ENCODE measurements at regions not wholly inside any gene's neighbourhood (a gene's known extent, or its start where the extent isn't known, plus 50 kb on each side); places are given as distances from the start of the nearest gene placed in this dataset.
"Not testable (repeated sequence)": the region's sequence is repeated elsewhere in the genome, so short reads cannot be mapped to it uniquely, and the experiment has no call there.

GRCh38 chr9:81037889-81038288, 651.5 kb downstream of the TLE1 start:
- in situ Hi-C loops (cut with MboI; ENCODE audit: low sequenced_read_pairs) = no loop called here

DNA sequence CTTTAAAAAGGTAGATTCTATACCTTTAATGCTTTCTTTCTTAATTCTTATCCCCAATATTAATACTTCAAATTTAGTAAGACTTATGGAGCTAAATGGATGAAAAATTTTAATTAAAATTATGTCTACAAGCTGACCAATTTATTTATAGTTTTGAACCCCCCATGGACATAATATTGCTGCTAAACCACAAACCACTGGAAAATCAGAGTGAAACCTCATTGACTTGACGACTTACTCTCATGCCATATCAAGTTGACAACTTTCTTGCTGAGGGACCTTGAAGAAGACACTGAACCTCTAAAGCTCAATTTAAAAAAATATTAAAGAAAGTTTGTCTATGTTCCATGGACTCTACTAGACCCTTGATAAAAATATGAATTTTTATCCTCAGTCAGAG, 653.7 kb downstream of the TLE1 start:
- in situ Hi-C loops (cut with MboI; ENCODE audit: low sequenced_read_pairs) = no loop called here

DNA sequence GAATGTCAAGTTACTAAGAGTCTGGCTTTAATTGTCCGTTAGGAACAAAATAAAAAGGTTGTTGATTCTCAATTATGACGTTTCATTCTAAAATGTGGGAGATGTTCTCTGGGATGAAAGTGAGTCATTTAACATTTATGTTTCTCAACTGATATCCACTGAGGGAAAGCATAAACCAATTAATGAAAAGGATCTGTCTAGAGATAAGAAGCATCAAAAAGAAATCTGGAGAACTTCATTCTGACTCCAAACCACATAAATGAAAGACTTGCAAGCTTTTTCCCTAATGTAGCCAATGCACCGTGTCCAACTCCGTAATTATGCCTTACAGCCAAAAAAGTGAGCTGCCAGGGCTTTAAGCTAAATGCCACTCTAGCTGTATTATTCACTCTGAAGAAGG, 654.2 kb downstream of the TLE1 start:
- in situ Hi-C loops (cut with MboI; ENCODE audit: low sequenced_read_pairs) = no loop called here

GRCh38 chr9:81032831-81033230, 656.5 kb downstream of the TLE1 start:
- in situ Hi-C loops (cut with MboI; ENCODE audit: low sequenced_read_pairs) = no loop called here

GRCh38 chr9:81032030-81032572, 657.2 kb downstream of the TLE1 start:
- in situ Hi-C loops (cut with MboI; ENCODE audit: low sequenced_read_pairs) = no loop called here

DNA sequence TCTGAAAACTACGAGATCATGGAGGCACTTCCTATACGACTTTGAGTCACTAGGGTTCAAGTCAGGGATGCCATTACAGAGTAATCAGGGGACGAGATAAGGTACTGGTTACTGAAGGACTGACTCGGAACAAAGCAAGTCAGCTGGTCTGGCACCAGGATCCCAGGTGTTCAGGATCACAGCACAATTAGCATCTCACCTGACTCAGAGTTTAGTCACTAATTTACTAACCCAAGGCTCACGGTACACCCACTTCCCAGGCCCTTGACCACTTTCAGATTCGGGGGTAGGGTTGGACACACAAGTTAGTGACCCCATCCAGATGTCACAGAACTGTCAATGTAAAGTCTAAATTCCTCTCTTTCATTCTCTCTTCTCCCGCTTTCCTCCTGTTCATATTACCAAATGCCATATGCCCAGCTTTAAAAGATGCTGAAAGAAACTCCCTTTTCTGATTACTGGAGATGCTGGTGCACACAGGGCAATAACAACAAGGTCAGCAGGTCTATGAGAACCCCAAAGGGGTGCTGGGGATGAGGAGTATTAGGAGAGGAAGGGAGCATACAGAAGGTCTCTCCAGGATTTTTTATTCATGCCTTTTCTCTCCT, 657.8 kb downstream of the TLE1 start:
- in situ Hi-C loops (cut with MboI; ENCODE audit: low sequenced_read_pairs) = no loop called here

DNA sequence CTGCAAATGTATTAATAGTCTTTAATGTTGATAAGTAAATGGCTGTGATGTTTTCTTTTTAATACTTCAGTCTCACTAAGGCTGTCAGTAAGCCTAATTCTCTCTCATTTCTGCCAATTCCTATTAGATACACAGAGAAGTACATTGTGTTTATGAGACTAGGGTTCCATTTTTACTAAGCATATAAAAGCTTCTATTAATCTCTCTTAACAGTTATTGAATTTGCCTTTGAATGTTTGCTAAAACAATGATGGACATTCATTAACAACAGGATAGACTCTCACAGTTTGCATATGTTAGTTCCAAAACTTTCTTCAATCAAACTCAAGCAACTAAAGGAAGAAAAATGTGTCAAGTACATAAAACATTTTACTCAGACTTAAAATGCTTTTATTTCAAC, 659.3 kb downstream of the TLE1 start:
- in situ Hi-C loops (cut with MboI; ENCODE audit: low sequenced_read_pairs) = no loop called here

GRCh38 chr9:81028504-81028903, 660.8 kb downstream of the TLE1 start:
- in situ Hi-C loops (cut with MboI; ENCODE audit: low sequenced_read_pairs) = no loop called here

- in situ Hi-C loops (cut with MboI; ENCODE audit: low sequenced_read_pairs) = no loop called here
Measured at GRCh38 chr9:81022177-81022576, 667.2 kb downstream of the TLE1 start.

DNA sequence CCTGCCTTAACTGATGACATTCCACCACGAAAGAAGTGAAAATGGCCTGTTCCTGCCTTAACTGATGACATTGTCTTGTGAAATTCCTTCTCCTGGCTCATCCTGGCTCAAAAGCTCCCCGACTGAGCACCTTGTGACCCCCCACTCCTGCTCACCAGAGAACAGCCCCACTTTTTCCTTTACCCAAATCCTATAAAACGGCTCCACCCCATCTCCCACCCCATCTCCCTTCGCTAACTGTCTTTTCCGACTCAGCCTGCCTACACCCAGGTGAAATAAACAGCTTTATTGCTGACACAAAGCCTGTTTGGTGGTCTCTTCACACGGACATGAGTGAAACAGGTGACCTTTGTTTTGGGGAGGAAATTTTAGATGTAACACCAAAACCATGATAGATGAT, 674.4 kb downstream of the TLE1 start:
- in situ Hi-C loops (cut with MboI; ENCODE audit: low sequenced_read_pairs) = not testable (repeated sequence)

GRCh38 chr9:81013191-81013590, 676.2 kb downstream of the TLE1 start:
- in situ Hi-C loops (cut with MboI; ENCODE audit: low sequenced_read_pairs) = not testable (repeated sequence)

- in situ Hi-C loops (cut with MboI; ENCODE audit: low sequenced_read_pairs) = no loop called here
Measured at GRCh38 chr9:81002906-81003305, 686.4 kb downstream of the TLE1 start.

DNA sequence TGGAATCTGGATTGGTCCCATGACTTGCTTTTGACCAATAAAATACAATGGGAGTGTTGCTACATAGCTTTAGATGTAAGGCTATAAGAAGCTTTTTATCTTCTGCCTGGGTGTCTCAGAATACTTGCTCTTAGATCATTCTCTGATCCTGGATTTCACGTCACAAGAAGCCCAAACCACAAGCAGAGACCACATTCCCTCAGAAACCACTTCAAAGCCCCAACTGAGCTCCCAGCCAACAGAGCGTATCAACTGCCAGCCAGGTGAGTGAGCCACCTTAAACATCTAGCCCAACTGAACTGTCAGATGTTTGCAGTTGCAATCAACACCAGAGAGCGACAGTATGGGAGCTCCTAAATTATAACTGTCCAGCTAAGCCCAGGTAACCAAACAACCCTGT, 687.1 kb downstream of the TLE1 start:
- in situ Hi-C loops (cut with MboI; ENCODE audit: low sequenced_read_pairs) = no loop called here

- in situ Hi-C loops (cut with MboI; ENCODE audit: low sequenced_read_pairs) = no loop called here
Measured at GRCh38 chr9:80995759-80996158, 693.6 kb downstream of the TLE1 start.

DNA sequence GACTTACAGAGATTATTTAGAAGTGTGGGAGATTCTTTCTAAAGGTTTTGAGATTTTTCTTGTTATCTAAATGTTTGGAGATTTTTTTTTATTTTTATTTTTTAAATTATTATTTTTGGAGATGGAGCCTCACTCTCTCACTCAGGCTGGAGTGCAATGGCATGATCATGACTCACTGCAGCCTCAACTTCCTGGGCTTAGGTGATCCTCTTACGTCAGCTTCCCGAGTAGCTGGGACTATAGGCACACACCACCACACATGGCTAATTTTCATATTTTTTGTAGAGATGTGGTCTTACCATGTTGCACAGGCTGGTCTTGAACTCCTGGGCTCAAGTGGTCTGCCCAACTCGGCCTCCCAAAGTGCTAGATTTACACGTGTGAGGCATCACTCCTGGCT, 694.5 kb downstream of the TLE1 start:
- in situ Hi-C loops (cut with MboI; ENCODE audit: low sequenced_read_pairs) = no loop called here

- in situ Hi-C loops (cut with MboI; ENCODE audit: low sequenced_read_pairs) = not testable (repeated sequence)
Measured at GRCh38 chr9:80985595-80985994, 703.8 kb downstream of the TLE1 start.

- in situ Hi-C loops (cut with MboI; ENCODE audit: low sequenced_read_pairs) = no loop called here
Measured at GRCh38 chr9:80976403-80976802, 712.9 kb downstream of the TLE1 start.

DNA sequence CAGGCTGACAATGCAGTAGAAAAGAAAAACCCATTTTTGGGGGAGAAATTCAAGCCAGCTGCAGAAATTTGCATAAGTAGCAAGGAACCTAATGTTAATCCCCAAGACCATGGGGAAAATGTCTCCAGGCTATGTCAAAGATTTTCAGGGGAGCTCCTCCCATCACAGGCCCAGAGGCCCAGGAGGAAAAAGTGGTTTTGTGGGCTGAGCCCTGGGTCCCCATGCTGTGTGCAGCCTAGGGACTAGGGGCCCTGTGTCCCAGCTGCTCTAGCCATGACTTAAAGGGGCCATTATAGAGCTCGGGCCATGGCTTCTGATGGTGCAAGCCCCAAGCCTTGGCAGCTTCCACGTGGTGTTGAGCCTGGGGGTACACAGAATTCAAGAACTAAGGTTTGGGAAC, 719.0 kb downstream of the TLE1 start:
- in situ Hi-C loops (cut with MboI; ENCODE audit: low sequenced_read_pairs) = not testable (repeated sequence)

- in situ Hi-C loops (cut with MboI; ENCODE audit: low sequenced_read_pairs) = no loop called here
Measured at GRCh38 chr9:80968611-80969010, 720.7 kb downstream of the TLE1 start.

GRCh38 chr9:80964914-80965313, 724.4 kb downstream of the TLE1 start:
- in situ Hi-C loops (cut with MboI; ENCODE audit: low sequenced_read_pairs) = no loop called here

DNA sequence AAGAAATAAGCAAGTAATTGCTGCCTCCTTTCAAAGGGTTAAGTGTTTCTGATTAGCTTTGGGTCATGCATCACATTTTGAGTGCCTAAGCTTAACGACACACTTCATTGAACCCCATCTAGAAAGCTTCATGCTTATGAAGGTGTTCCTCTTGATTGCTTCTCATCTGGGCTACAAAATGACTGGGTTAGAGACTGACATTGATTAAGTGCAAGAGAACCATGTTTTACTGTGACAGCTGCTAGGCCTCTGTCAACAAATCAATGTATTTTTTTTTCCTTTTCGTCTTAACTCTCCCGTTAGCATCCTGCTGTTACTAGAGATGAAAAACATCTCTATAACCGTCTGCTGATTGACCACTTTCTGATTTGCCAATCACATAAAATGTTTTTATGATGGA, 725.0 kb downstream of the TLE1 start:
- in situ Hi-C loops (cut with MboI; ENCODE audit: low sequenced_read_pairs) = no loop called here

GRCh38 chr9:80957801-80958200, 731.5 kb downstream of the TLE1 start:
- in situ Hi-C loops (cut with MboI; ENCODE audit: low sequenced_read_pairs) = no loop called here

DNA sequence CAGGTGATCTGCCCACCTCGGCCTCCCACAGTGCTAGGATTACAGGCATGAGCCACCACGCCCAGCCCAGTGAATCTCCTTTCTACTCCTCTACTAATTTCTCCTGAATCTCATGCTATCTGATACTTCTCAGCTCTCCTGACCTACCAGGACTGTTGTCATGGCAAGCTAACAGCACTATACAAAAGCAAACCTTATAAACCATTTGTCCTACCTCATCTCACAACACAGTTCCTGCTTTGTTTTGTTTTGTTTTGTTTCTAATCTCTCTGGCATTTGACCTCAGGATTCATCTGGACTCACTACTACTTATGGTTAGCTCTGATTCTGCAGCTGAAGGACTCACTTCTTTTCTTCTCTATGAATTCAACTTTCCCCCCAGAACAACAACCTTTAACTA, 734.8 kb downstream of the TLE1 start:
- in situ Hi-C loops (cut with MboI; ENCODE audit: low sequenced_read_pairs) = no loop called here

Data from HL-60/S4 treated with phorbol 12-myristate 13-acetate at 8.2 ng/mL for 4 days and 3 days (cell line).